Stimulated activated CD8-positive, alpha-beta memory T cell treated with anti-CD3 and anti-CD28 coated beads, Interleukin-4, amount 100 ng/mL, for 1 hour (primary cell): ENCODE measurements at regions not wholly inside any gene's neighbourhood (a gene's known extent, or its start where the extent isn't known, plus 50 kb on each side); places are given as distances from the start of the nearest gene placed in this dataset.
"Not testable (repeated sequence)": the region's sequence is repeated elsewhere in the genome, so short reads cannot be mapped to it uniquely, and the experiment has no call there.

Source experiments
- DNase-seq, 2 donors: peaks; one replicate each; pipeline ENCODE4 v3.0.0-alpha.2; 2020; ENCODE audit warnings: low read depth in 2 of 2, low spot score in 1 of 2

- no peak for DNase-seq
Measured at GRCh38 chr2:173713904-173714555, 251.1 kb downstream of the SP3 start.

GRCh38 chr2:173715441-173715840 lies 249.7 kb downstream of the SP3 start:
- DNase-seq, result no peak

GRCh38 chr2:173716458-173717052 lies 248.6 kb downstream of the SP3 start:
- DNase-seq, result no peak

GRCh38 chr2:173719471-173719870 lies 245.7 kb downstream of the SP3 start:
- no peak for DNase-seq

- DNase-seq, result no peak
Measured at GRCh38 chr2:173720306-173720705, 244.9 kb downstream of the SP3 start.

- no peak for DNase-seq
Measured at GRCh38 chr2:173734797-173735196, 230.4 kb downstream of the SP3 start.

GRCh38 chr2:173737954-173738575 lies 227.1 kb downstream of the SP3 start:
- DNase-seq, result not testable (repeated sequence)

GRCh38 chr2:173739006-173739405 lies 226.2 kb downstream of the SP3 start:
- DNase-seq, result no peak

- no peak for DNase-seq
Measured at GRCh38 chr2:173740639-173741038, 224.5 kb downstream of the SP3 start.

GRCh38 chr2:173741759-173742158 lies 223.4 kb downstream of the SP3 start:
- DNase-seq, result no peak

- no peak for DNase-seq
Measured at GRCh38 chr2:173747035-173747434, 218.1 kb downstream of the SP3 start.

- no peak for DNase-seq
Measured at GRCh38 chr2:173749315-173749714, 215.9 kb downstream of the SP3 start.

GRCh38 chr2:173750353-173750801 lies 214.8 kb downstream of the SP3 start:
- DNase-seq, result no peak

- DNase-seq, result no peak
Measured at GRCh38 chr2:173750831-173751230, 214.3 kb downstream of the SP3 start.

GRCh38 chr2:173751245-173751975 lies 213.8 kb downstream of the SP3 start:
- DNase-seq, result no peak

- no peak for DNase-seq
Measured at GRCh38 chr2:173752152-173752551, 213.0 kb downstream of the SP3 start.

GRCh38 chr2:173753441-173753840 lies 211.7 kb downstream of the SP3 start:
- DNase-seq, result no peak

- DNase-seq, result no peak
Measured at GRCh38 chr2:173754165-173754564, 211.0 kb downstream of the SP3 start.

GRCh38 chr2:173754837-173755236 lies 210.3 kb downstream of the SP3 start:
- no peak for DNase-seq

- no peak for DNase-seq
Measured at GRCh38 chr2:173755798-173756197, 209.4 kb downstream of the SP3 start.

- DNase-seq, result no peak
Measured at GRCh38 chr2:173759959-173760358, 205.2 kb downstream of the SP3 start.

GRCh38 chr2:173760553-173760952 lies 204.6 kb downstream of the SP3 start:
- no peak for DNase-seq
